OCI-LY3 (cell line): ENCODE measurements at regions not wholly inside any gene's neighbourhood (a gene's known extent, or its start where the extent isn't known, plus 50 kb on each side); places are given as distances from the start of the nearest gene placed in this dataset.
A peak's percentile ranks its signal among the peaks of the same experiment; 100 is the strongest.

Source experiments
- H2AFZ ChIP-seq: fragments of 200-600, 300-600 bp; shearing (Covaris generic); 2 replicates; pipeline ENCODE4 v1.6.0; 2014; ENCODE audit warnings: antibody characterized with exemption, low read depth, low read length
- H3K27ac ChIP-seq: fragments of 200-600, 300-600 bp; sonication (generic); 2 replicates; pipeline ENCODE4 v1.5.1; 2014; ENCODE audit warnings: mild to moderate bottlenecking, low read length, moderate library complexity, mixed read lengths
- H3K27me3 ChIP-seq: fragments of 200-600, 300-600 bp; sonication (generic); 2 replicates; pipeline ENCODE4 v1.6.1; 2014; ENCODE audit warnings: low read depth, low read length, mixed read lengths
- H3K36me3 ChIP-seq: fragments of 200-600, 300-600 bp; sonication (generic); replicated peaks from 2 replicates; pipeline ENCODE3; 2014; ENCODE audit warnings: low read depth, low read length, mixed read lengths
- H3K4me1 ChIP-seq: fragments of 300-600, 200-600 bp; sonication (generic); 2 replicates; pipeline ENCODE4 v1.6.1; 2014; ENCODE audit warnings: low read length, mixed read lengths
- H3K4me2 ChIP-seq: fragments of 200-600, 300-600 bp; sonication (generic); 2 replicates; pipeline ENCODE4 v1.6.1; 2014; ENCODE audit warnings: low read length, mixed read lengths
- H3K4me3 ChIP-seq: fragments of 300-600, 200-600 bp; sonication (generic); 2 replicates; pipeline ENCODE4 v1.5.1; 2014; ENCODE audit warnings: antibody characterized with exemption, mild to moderate bottlenecking, low read length, moderate library complexity
- H3K79me2 ChIP-seq: fragments of 300-600, 200-600 bp; shearing (Covaris generic); 2 replicates; pipeline ENCODE4 v1.6.1; 2014; ENCODE audit warnings: mild to moderate bottlenecking, low read length, mixed read lengths
- H3K9ac ChIP-seq: fragments of 300-600, 200-600 bp; shearing (Covaris generic); 2 replicates; pipeline ENCODE4 v1.6.0; 2014; ENCODE audit warnings: mild to moderate bottlenecking, low read length, moderate library complexity
- H3K9me3 ChIP-seq: fragments of 200-600, 300-600 bp; shearing (Covaris generic); 2 replicates; pipeline ENCODE4 v1.6.1; 2014; ENCODE audit warnings: low read length, mixed read lengths; ENCODE audit not compliant: insufficient read depth
- H4K20me1 ChIP-seq: fragments of 200-600, 300-600 bp; sonication (generic); 2 replicates; pipeline ENCODE4 v1.6.1; 2016; ENCODE audit warnings: low read length, mixed read lengths; ENCODE audit not compliant: insufficient read depth
- EZH2phosphoT487 ChIP-seq: fragments of 200-600 bp; shearing (Covaris generic); IDR thresholded peaks from 2 replicates; pipeline ENCODE4 v1.6.1; 2018; ENCODE audit warnings: antibody characterized with exemption, mixed run types, low read depth
- TF ChIP-seq, protein P1 (sequence below): fragments of 200-600, 300-600 bp; sonication (generic); IDR thresholded peaks from 2 replicates; pipeline ENCODE4 v1.5.1; 2014; ENCODE audit warnings: antibody characterized with exemption, low read length, low read depth

DNA sequence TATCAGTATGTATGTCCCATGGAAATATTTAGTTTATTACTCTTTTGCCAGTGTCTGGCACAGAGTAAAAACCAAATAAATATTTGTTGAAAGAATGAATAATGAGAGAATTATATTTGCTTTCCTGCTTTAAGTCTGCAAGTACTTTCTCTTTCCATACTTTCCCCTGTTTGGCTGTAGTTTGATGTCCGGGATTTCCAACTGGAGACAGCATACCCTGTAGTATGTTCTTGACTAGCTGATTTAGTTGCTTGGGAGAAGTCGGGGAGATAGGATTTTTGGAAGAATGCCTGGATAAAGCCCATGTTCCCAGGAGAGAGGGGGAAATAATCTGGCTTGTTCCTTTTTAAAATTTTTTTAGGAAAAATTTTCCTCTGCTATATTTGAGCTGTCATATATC lies 516.1 kb downstream of the CCSER2 start:
- Histone ChIP-seq H3K4me3 (no peak overlapping the region), H3K79me2 (no peaks in the 10 kb centered on the region), H3K36me3 (no peaks in the 10 kb centered on the region), H3K4me1 (no peaks in the 10 kb centered on the region), H2AFZ (no peak overlapping the region), H3K9me3 (no peaks in the 10 kb centered on the region), H3K27me3 (no peaks in the 10 kb centered on the region), H3K9ac (no peak overlapping the region), H4K20me1 (no peaks in the 10 kb centered on the region), H3K4me2 (no peak overlapping the region), H3K27ac (no peak overlapping the region)
- no peak for TF ChIP-seq EZH2phosphoT487

DNA sequence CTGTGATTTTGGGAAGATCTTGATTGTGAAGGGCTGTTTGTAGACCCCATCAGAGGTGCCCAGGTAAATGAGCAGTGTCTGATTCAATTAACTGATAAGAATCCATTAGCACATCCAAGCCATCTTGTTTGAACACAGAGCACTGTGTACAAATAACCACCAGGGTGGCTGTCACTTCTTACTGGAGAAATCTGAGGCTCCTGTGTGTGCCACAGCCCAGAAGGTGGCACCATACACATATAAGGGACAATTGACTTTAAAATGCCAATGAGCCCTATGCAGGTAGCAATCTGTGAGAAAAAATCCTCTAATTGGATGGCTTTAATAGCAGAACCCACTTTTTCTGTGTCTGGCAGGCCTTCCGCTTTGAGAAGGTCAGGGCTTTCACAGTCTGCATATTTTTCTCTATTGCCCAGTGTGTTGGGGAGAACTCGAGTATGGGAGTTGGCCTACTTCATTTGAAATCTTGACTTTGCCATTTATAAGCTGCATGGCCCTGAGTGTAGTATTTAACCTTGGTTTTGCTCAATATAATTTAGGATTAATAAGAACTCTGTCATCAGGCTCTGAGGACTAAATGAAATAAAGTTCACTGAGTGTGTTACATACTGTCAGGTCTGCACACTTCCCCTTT lies 517.4 kb downstream of the CCSER2 start:
- H3K4me3 ChIP-seq = no peak overlapping the region
- no peaks in the 10 kb centered on the region for H4K20me1 ChIP-seq
- no peaks in the 10 kb centered on the region for H3K9me3 ChIP-seq
- no peak overlapping the region for H2AFZ ChIP-seq
- no peak overlapping the region for H3K9ac ChIP-seq
- H3K36me3 ChIP-seq = no peaks in the 10 kb centered on the region
- TF ChIP-seq, protein P1, sequence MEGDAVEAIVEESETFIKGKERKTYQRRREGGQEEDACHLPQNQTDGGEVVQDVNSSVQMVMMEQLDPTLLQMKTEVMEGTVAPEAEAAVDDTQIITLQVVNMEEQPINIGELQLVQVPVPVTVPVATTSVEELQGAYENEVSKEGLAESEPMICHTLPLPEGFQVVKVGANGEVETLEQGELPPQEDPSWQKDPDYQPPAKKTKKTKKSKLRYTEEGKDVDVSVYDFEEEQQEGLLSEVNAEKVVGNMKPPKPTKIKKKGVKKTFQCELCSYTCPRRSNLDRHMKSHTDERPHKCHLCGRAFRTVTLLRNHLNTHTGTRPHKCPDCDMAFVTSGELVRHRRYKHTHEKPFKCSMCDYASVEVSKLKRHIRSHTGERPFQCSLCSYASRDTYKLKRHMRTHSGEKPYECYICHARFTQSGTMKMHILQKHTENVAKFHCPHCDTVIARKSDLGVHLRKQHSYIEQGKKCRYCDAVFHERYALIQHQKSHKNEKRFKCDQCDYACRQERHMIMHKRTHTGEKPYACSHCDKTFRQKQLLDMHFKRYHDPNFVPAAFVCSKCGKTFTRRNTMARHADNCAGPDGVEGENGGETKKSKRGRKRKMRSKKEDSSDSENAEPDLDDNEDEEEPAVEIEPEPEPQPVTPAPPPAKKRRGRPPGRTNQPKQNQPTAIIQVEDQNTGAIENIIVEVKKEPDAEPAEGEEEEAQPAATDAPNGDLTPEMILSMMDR = peak; percentile 32
- no peak for TF ChIP-seq EZH2phosphoT487
- H3K4me2 ChIP-seq = no peak overlapping the region
- H3K79me2 ChIP-seq = no peaks in the 10 kb centered on the region
- no peaks in the 10 kb centered on the region for H3K27me3 ChIP-seq
- no peak overlapping the region for H3K27ac ChIP-seq
- no peaks in the 10 kb centered on the region for H3K4me1 ChIP-seq

DNA sequence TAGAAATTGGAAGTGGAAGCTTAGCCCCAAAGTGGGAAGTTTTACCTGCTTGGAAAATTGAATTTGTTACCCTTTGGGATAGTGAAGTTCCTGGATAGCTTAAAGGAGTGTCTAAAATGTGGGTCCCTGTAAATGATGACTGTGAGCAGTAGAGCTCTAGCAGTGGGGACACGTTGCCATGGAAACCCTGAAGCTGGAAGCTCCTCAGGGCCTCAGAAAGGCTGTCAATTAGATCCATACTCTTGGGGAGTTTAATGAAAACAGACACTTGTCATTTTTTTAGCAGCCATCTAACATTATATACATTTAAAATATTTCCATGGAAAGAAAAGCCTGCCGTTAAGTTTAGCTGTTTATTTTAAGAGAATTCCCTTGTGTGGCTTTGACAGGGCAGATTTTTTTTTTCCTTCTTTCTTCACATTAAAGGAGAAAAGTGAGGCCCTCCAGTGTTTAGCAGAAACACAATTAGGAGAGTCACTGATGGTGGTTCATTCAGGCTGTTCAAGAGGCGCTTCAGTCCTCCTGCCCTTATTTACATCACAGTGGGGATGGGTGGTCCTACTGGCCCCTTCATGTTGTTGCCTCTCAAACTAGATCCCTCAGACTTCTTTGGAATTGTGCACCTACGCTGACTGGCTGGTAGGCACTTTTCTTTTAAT lies 518.4 kb downstream of the CCSER2 start:
- H3K27ac ChIP-seq = no peak overlapping the region
- no peaks in the 10 kb centered on the region for H4K20me1 ChIP-seq
- no peak overlapping the region for H3K4me3 ChIP-seq
- H3K36me3 ChIP-seq = no peaks in the 10 kb centered on the region
- H3K4me2 ChIP-seq = no peak overlapping the region
- no peaks in the 10 kb centered on the region for H3K27me3 ChIP-seq
- H3K4me1 ChIP-seq = no peaks in the 10 kb centered on the region
- TF ChIP-seq, protein P1 = no peak
- TF ChIP-seq EZH2phosphoT487 = no peak
- H3K9ac ChIP-seq = no peak overlapping the region
- H3K9me3 ChIP-seq = no peaks in the 10 kb centered on the region
- no peaks in the 10 kb centered on the region for H3K79me2 ChIP-seq
- no peak overlapping the region for H2AFZ ChIP-seq

DNA sequence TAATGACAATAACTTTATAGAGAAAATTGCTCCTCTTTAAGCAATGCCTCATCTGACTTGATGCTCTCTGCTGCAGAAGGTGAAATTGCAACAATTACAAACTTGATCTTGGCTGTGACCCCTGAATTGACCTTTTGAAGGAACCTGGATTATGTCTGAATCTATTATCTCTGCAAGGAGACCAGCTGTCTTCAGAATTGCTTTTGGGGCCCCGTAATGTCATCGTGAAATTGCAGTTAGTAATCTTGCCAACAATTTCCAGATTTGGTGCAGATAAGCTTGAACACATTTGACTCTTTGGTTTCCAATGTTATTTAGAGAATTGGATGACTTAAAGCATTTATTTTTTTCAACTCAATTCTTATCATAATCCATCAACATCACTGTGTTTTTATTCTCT lies 520.6 kb downstream of the CCSER2 start:
- Histone ChIP-seq H4K20me1 (no peaks in the 10 kb centered on the region), H3K4me1 (no peaks in the 10 kb centered on the region), H3K27me3 (no peaks in the 10 kb centered on the region), H3K9me3 (no peaks in the 10 kb centered on the region), H2AFZ (no peak overlapping the region), H3K36me3 (no peaks in the 10 kb centered on the region), H3K27ac (no peak overlapping the region), H3K4me3 (no peak overlapping the region), H3K9ac (no peak overlapping the region), H3K79me2 (no peaks in the 10 kb centered on the region), H3K4me2 (no peak overlapping the region)
- TF ChIP-seq, protein P1 = no peak
